ENCODE measurements at regions not wholly inside any gene's neighbourhood (a gene's known extent, or its start where the extent isn't known, plus 50 kb on each side); places are given as distances from the start of the nearest gene placed in this dataset.

DNA sequence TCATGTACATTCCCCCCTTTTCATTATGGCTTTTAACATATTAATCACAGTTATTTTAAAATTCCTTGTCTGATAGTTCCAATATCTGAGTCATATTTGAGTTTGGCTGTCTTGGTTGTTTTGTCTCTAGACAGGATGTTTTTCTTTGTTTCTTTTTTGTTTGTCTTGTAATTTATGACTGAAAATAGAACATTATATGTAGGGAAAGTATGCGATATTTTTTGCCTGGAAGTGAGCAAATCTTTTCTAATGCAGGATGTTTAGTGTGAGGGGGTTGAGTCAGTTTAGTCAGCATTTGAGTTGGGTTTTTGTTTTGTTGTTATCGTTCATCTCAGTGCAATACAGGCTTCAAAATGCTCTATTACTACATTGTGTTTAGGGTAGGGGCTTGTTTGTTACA lies 239.7 kb downstream of the SNAPC1 start:
- TF ChIP-seq, protein P1, sequence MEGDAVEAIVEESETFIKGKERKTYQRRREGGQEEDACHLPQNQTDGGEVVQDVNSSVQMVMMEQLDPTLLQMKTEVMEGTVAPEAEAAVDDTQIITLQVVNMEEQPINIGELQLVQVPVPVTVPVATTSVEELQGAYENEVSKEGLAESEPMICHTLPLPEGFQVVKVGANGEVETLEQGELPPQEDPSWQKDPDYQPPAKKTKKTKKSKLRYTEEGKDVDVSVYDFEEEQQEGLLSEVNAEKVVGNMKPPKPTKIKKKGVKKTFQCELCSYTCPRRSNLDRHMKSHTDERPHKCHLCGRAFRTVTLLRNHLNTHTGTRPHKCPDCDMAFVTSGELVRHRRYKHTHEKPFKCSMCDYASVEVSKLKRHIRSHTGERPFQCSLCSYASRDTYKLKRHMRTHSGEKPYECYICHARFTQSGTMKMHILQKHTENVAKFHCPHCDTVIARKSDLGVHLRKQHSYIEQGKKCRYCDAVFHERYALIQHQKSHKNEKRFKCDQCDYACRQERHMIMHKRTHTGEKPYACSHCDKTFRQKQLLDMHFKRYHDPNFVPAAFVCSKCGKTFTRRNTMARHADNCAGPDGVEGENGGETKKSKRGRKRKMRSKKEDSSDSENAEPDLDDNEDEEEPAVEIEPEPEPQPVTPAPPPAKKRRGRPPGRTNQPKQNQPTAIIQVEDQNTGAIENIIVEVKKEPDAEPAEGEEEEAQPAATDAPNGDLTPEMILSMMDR (IDR thresholded peaks at IDR 0.05; ENCODE audit: borderline replicate concordance, extremely low read depth, low read length, poor library complexity, severe bottlenecking), result no peak
- TF ChIP-seq EZH2 (IDR thresholded peaks at IDR 0.05; ENCODE audit: borderline replicate concordance, low read depth, low read length, severe bottlenecking), result no peak
- no peak overlapping the region for H3K4me2 ChIP-seq (ENCODE audit: insufficient read depth, low read length)
- H2AFZ ChIP-seq (ENCODE audit: low read depth, low read length), result no peak overlapping the region
- peaks cover 14% of the 10 kb centered on the region for H3K27me3 ChIP-seq (ENCODE audit: insufficient read depth, low read length, poor library complexity)
- no peak overlapping the region for H3K4me3 ChIP-seq (ENCODE audit: low read depth in 1 of 2, low read length in 2 of 2)
- H3K27ac ChIP-seq (ENCODE audit: low read length), result no peak overlapping the region
- ATAC-seq (ENCODE audit: insufficient read depth, low read depth) (no peak), DNase-seq (no peak)
- no peaks in the 10 kb centered on the region for H3K79me2 ChIP-seq (ENCODE audit: insufficient read depth, low read length)
- no peaks in the 10 kb centered on the region for H3K4me1 ChIP-seq (ENCODE audit: insufficient read depth, low read length)
- no peaks in the 10 kb centered on the region for H3K36me3 ChIP-seq (ENCODE audit: insufficient read depth, low read length)
- no peaks in the 10 kb centered on the region for H4K20me1 ChIP-seq (ENCODE audit: insufficient read depth, low read length)
- no peaks in the 10 kb centered on the region for H3K9me3 ChIP-seq (ENCODE audit: insufficient read depth, low read length, severe bottlenecking)
- no peak overlapping the region for H3K9ac ChIP-seq (ENCODE audit: low read depth, low read length)

DNA sequence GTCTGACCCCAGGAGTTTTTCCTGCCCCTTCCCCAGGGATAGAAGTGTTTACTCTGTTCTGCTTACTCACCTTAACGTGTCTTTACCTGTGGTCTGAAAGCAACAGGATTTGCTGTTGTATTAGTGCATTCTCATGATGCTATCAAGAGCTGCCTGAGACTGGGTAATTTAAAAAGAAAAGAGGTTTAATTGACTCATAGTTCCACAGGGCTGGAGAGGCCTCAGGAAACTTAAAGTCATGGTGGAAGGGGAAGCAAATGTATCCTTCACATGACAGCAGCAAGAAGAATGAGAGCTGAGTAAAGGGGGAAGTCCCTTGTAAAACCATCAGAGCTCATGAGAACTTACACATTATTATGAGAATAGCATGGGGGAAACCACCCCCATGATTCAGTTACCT lies 240.4 kb downstream of the SNAPC1 start:
- TF ChIP-seq, protein P1 (IDR thresholded peaks at IDR 0.05; ENCODE audit: borderline replicate concordance, extremely low read depth, low read length, poor library complexity, severe bottlenecking), result no peak
- no peak for TF ChIP-seq EZH2 (IDR thresholded peaks at IDR 0.05; ENCODE audit: borderline replicate concordance, low read depth, low read length, severe bottlenecking)
- no peak overlapping the region for H3K27ac ChIP-seq (ENCODE audit: low read length)
- no peaks in the 10 kb centered on the region for H4K20me1 ChIP-seq (ENCODE audit: insufficient read depth, low read length)
- H3K79me2 ChIP-seq (ENCODE audit: insufficient read depth, low read length), result no peaks in the 10 kb centered on the region
- H3K4me3 ChIP-seq (ENCODE audit: low read depth in 1 of 2, low read length in 2 of 2), result no peak overlapping the region
- ATAC-seq (ENCODE audit: insufficient read depth, low read depth) (no peak), DNase-seq (no peak)
- no peak overlapping the region for H3K9ac ChIP-seq (ENCODE audit: low read depth, low read length)
- no peaks in the 10 kb centered on the region for H3K36me3 ChIP-seq (ENCODE audit: insufficient read depth, low read length)
- no peak overlapping the region for H2AFZ ChIP-seq (ENCODE audit: low read depth, low read length)
- no peaks in the 10 kb centered on the region for H3K9me3 ChIP-seq (ENCODE audit: insufficient read depth, low read length, severe bottlenecking)
- H3K4me1 ChIP-seq (ENCODE audit: insufficient read depth, low read length), result no peaks in the 10 kb centered on the region
- peaks cover 16% of the 10 kb centered on the region for H3K27me3 ChIP-seq (ENCODE audit: insufficient read depth, low read length, poor library complexity)
- no peak overlapping the region for H3K4me2 ChIP-seq (ENCODE audit: insufficient read depth, low read length)

DNA sequence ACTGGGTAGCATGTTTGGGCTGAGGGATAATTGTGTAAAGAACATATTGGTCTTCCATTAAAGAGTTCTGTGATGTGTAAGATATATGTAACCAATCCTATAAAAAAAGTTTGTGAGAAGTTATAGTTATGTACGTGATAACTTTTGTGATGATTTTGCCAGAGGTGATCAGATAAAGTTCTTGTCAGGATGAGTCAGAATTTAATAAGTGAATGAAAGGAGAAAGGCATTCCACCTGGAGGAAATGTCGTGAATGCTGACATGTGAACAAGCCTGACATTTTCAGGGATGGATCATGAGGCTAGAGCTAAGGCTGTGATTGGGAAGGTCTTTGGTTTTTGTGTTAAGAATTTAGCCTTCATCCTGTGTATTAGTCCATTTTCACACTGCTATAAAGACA lies 241.5 kb downstream of the SNAPC1 start:
- Histone ChIP-seq H3K9ac (ENCODE audit: low read depth, low read length) (no peak overlapping the region), H3K4me2 (ENCODE audit: insufficient read depth, low read length) (no peak overlapping the region), H3K36me3 (ENCODE audit: insufficient read depth, low read length) (no peaks in the 10 kb centered on the region), H3K79me2 (ENCODE audit: insufficient read depth, low read length) (no peaks in the 10 kb centered on the region), H2AFZ (ENCODE audit: low read depth, low read length) (no peak overlapping the region), H3K9me3 (ENCODE audit: insufficient read depth, low read length, severe bottlenecking) (no peaks in the 10 kb centered on the region), H3K4me3 (ENCODE audit: low read depth in 1 of 2, low read length in 2 of 2) (no peak overlapping the region), H3K27me3 (ENCODE audit: insufficient read depth, low read length, poor library complexity) (peaks cover 16% of the 10 kb centered on the region), H3K4me1 (ENCODE audit: insufficient read depth, low read length) (no peaks in the 10 kb centered on the region), H4K20me1 (ENCODE audit: insufficient read depth, low read length) (no peaks in the 10 kb centered on the region), H3K27ac (ENCODE audit: low read length) (no peak overlapping the region)
- DNase-seq (no peak), ATAC-seq (ENCODE audit: insufficient read depth, low read depth) (no peak)
- TF ChIP-seq EZH2 (IDR thresholded peaks at IDR 0.05; ENCODE audit: borderline replicate concordance, low read depth, low read length, severe bottlenecking), result no peak
- TF ChIP-seq, protein P1 (IDR thresholded peaks at IDR 0.05; ENCODE audit: borderline replicate concordance, extremely low read depth, low read length, poor library complexity, severe bottlenecking), result no peak
